ENCODE measurements at regions not wholly inside any gene's neighbourhood (a gene's known extent, or its start where the extent isn't known, plus 50 kb on each side); places are given as distances from the start of the nearest gene placed in this dataset.

- TF ChIP-seq CTCF (IDR thresholded peaks at IDR 0.05) (no peak), POLR2A (IDR thresholded peaks at IDR 0.05) (no peak)
Observed at GRCh38 chrX:10071451-10072144, 85.2 kb upstream of the CLCN4 start.

All from uterus (tissue), 2 donors.